Activated naive CD4-positive, alpha-beta T cell treated with anti-CD3 and anti-CD28 coated beads, Interleukin-2, amount 10 ng/mL, durations not matched to agents 7 days and 5 days (primary cell): ENCODE measurements at regions not wholly inside any gene's neighbourhood (a gene's known extent, or its start where the extent isn't known, plus 50 kb on each side); places are given as distances from the start of the nearest gene placed in this dataset.

Experiments used
- CTCF ChIA-PET: fragments of 350-600 bp; sonication (Branson Sonifier 250); formaldehyde crosslinking; loops from one replicate; lab custom pipeline; 2021; ENCODE audit warnings: antibody characterized with exemption; lab: Charles Lee
- DNase-seq: peaks from one replicate; pipeline ENCODE4 v3.0.0-alpha.2; 2020
- H3K27ac Mint-ChIP-seq: one replicate; pipeline ENCODE4 v1.8.0; 2021; ENCODE audit warnings: mild to moderate bottlenecking, moderate library complexity, mixed read lengths
- H3K27me3 Mint-ChIP-seq: one replicate; pipeline ENCODE4 v1.8.0; 2021; ENCODE audit warnings: mild to moderate bottlenecking, mixed read lengths
- H3K36me3 Mint-ChIP-seq: one replicate; pipeline ENCODE4 v1.8.0; 2021; ENCODE audit warnings: mixed read lengths
- H3K4me1 Mint-ChIP-seq: one replicate; pipeline ENCODE4 v1.8.0; 2021; ENCODE audit warnings: mixed read lengths
- H3K4me3 Mint-ChIP-seq: one replicate; pipeline ENCODE4 v1.8.0; 2021; ENCODE audit warnings: mild to moderate bottlenecking, moderate library complexity, mixed read lengths
- H3K9me3 Mint-ChIP-seq: one replicate; pipeline ENCODE4 v1.8.0; 2021; ENCODE audit warnings: mixed read lengths

- H3K4me1 Mint-ChIP-seq: no peaks in the 10 kb centered on the region
- DNase-seq: no peak
- no peak overlapping the region for H3K27ac Mint-ChIP-seq
- CTCF ChIA-PET: no interaction called here
- H3K27me3 Mint-ChIP-seq: peaks cover 8% of the 10 kb centered on the region
- H3K4me3 Mint-ChIP-seq: no peak overlapping the region
- no peaks in the 10 kb centered on the region for H3K36me3 Mint-ChIP-seq
- H3K9me3 Mint-ChIP-seq: no peaks in the 10 kb centered on the region
These were observed 81.9 kb upstream of the HEPHL1 start for GRCh38 chr11:93939084-93939760.

GRCh38 chr11:93940395-93940794, 80.8 kb upstream of the HEPHL1 start:
- no peaks in the 10 kb centered on the region for H3K9me3 Mint-ChIP-seq
- no peak overlapping the region for H3K27ac Mint-ChIP-seq
- no peak overlapping the region for H3K4me3 Mint-ChIP-seq
- peaks cover 8% of the 10 kb centered on the region for H3K27me3 Mint-ChIP-seq
- no peaks in the 10 kb centered on the region for H3K4me1 Mint-ChIP-seq
- no peaks in the 10 kb centered on the region for H3K36me3 Mint-ChIP-seq
- CTCF ChIA-PET: no interaction called here
- DNase-seq: no peak

DNA sequence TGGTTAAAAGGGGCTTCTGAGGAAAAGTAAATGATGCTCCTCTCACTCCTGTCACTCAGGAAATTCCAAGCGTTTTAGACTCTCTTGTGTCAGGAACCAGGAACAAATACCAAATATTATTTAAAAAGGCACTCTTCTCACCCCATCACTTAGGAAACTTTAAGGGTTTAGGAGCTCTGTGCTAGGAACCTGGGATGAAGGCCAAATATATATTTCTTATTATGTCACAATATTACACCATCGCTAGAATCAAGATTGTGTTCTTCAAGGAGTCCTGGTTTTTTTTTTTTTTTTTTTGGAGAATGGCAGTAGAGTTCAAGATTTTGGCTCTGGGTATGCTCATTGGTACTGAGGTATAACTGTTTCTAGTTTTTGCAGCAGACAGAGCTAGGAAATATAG, 79.0 kb upstream of the HEPHL1 start:
- no peak for DNase-seq
- H3K4me1 Mint-ChIP-seq: no peaks in the 10 kb centered on the region
- H3K4me3 Mint-ChIP-seq: no peak overlapping the region
- no peak overlapping the region for H3K27ac Mint-ChIP-seq
- CTCF ChIA-PET: no interaction called here
- no peaks in the 10 kb centered on the region for H3K36me3 Mint-ChIP-seq
- peaks cover 8% of the 10 kb centered on the region for H3K27me3 Mint-ChIP-seq
- H3K9me3 Mint-ChIP-seq: no peaks in the 10 kb centered on the region

DNA sequence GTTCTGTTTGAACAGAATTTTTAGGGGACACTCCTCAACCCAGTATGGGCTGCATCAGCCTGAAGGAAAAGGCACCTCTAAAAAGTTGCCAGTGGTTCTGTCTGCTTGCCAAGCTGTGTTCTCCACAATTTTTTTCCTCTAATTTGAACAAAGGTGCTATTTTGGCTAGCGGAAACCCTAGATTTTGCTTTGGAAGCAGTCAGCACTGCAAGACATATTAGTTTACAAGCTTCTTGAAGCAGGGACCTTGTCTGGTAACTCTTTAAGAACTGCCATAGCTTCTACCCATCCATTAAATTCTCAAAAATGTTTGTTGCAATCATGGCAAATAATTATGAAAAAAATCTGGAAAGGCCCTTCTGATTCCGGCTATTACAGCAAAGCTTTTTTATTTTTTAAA, 75.6 kb upstream of the HEPHL1 start:
- Mint-ChIP-seq H3K36me3 (no peaks in the 10 kb centered on the region), H3K4me3 (no peak overlapping the region), H3K27me3 (peaks cover 7% of the 10 kb centered on the region), H3K9me3 (no peaks in the 10 kb centered on the region), H3K4me1 (no peaks in the 10 kb centered on the region), H3K27ac (no peak overlapping the region)
- CTCF ChIA-PET: no interaction called here
- no peak for DNase-seq

DNA sequence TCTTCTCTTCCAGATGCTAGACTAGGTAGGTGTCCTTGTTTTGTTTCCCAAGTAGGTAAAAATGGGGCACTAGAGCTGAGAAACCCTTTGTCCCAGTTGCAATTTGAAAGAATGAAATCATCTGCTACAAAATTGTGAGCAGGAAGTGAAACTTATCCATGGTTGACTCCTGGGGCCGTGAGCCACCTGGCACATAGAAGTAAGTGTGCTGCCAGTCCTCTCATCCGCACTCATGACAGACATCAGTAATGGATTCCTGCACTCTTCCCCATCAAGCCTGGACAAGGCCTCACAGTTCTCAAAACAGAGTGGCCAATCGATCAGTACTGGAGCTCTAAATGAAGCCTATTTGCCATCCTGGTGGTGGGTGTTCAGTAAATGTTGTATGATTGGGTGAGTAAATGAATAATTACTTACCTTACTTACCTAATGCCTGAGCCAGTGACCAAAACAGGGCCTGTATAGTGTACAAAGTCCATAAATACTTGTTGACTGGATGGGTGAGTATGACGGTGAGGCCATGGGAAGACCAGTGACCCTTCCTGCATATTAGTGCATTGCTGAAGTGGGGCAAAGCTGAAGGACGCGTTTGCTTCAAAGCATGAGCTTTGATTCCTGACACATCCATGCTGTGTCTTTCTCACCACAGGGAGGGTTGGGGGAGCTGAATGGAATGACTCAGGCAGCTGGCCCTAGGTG, 68.9 kb upstream of the HEPHL1 start:
- Mint-ChIP-seq H3K27ac (no peak overlapping the region), H3K27me3 (peaks cover 8% of the 10 kb centered on the region), H3K4me3 (no peak overlapping the region), H3K9me3 (no peaks in the 10 kb centered on the region), H3K4me1 (no peaks in the 10 kb centered on the region), H3K36me3 (no peaks in the 10 kb centered on the region)
- DNase-seq: no peak
- CTCF ChIA-PET: no interaction called here

DNA sequence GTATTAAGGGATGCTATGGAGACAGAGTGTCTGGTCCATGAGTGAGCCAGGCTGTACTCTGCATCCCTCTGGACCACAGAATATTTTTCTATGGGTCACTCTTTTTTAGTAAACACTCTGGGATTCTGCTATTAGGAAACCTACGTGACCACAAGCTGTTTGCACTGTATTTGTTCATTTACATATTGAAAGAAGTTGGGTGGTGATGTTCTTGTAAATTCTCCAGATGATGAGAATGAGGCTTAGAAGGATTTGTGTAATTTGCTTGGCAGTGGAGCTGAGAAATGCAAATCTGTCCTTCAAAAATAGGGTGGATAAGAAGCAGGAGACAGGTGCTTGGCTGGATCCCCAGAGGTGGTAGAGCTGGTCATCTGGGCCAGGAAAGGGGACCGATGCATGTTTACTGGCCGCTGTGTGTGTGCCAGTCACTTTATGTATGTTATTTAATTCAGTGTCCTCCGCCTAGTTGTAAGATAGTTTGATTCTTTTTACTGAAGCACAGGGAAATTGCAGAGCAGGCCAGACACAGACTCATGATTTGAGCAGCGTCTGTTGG, 63.7 kb upstream of the HEPHL1 start:
- no peaks in the 10 kb centered on the region for H3K9me3 Mint-ChIP-seq
- no peaks in the 10 kb centered on the region for H3K4me1 Mint-ChIP-seq
- peaks cover 4% of the 10 kb centered on the region for H3K27me3 Mint-ChIP-seq
- H3K27ac Mint-ChIP-seq: no peak overlapping the region
- CTCF ChIA-PET: no interaction called here
- no peak for DNase-seq
- H3K4me3 Mint-ChIP-seq: no peak overlapping the region
- H3K36me3 Mint-ChIP-seq: no peaks in the 10 kb centered on the region

- peaks cover 4% of the 10 kb centered on the region for H3K27me3 Mint-ChIP-seq
- CTCF ChIA-PET: no interaction called here
- H3K4me3 Mint-ChIP-seq: no peak overlapping the region
- no peaks in the 10 kb centered on the region for H3K4me1 Mint-ChIP-seq
- no peaks in the 10 kb centered on the region for H3K9me3 Mint-ChIP-seq
- H3K36me3 Mint-ChIP-seq: no peaks in the 10 kb centered on the region
- DNase-seq: no peak
- H3K27ac Mint-ChIP-seq: no peak overlapping the region
These were observed 62.2 kb upstream of the HEPHL1 start for GRCh38 chr11:93958991-93959390.

DNA sequence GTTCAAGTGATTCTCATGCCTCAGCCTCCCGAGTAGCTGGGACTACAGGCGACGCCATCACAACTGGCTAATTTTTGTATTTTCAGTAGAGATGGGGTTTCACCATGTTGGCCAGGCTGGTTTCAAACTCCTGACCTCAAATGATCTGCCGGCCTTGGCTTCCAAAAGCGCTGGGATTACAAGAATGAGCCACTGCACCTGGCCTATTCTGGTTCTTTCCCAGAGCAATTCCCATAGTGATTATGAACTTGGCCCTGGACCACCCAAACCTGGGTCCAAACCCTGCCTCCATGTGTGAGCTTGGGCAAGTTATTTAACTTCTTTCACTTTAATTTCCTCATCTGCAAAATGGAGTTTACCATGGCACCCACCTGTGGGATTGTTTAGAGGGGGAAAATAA, 61.5 kb upstream of the HEPHL1 start:
- Mint-ChIP-seq H3K36me3 (no peaks in the 10 kb centered on the region), H3K9me3 (no peaks in the 10 kb centered on the region), H3K4me1 (no peaks in the 10 kb centered on the region), H3K27ac (no peak overlapping the region), H3K4me3 (no peak overlapping the region), H3K27me3 (peaks cover 4% of the 10 kb centered on the region)
- no peak for DNase-seq
- CTCF ChIA-PET: interaction anchor here (1.0 kb wide), 1 partner anchor 1874 kb away, joined by 3 read pairs; no protein-coding TSS in a partner anchor

DNA sequence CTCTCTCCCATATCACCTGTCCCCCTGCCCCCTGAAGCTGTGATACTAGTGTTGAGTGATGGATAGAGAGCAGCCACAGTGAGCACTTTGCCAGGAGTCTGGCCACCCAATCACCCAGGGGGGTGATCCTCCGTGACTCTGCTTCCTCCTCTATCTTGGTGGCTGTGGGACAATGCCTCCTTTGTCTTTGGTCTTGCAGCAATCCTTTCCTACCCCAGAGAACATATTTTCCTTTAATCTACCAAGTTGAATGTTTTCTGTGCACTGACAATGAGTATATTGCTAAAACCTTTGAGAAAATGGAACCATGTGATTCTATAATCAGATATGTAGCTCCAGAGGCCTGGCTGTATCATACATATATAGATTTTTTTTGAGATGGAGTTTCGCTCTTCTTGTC, 58.1 kb upstream of the HEPHL1 start:
- no peaks in the 10 kb centered on the region for H3K27me3 Mint-ChIP-seq
- H3K36me3 Mint-ChIP-seq: no peaks in the 10 kb centered on the region
- no peak overlapping the region for H3K27ac Mint-ChIP-seq
- CTCF ChIA-PET: no interaction called here
- no peak overlapping the region for H3K4me3 Mint-ChIP-seq
- no peaks in the 10 kb centered on the region for H3K9me3 Mint-ChIP-seq
- H3K4me1 Mint-ChIP-seq: no peaks in the 10 kb centered on the region
- no peak for DNase-seq

DNA sequence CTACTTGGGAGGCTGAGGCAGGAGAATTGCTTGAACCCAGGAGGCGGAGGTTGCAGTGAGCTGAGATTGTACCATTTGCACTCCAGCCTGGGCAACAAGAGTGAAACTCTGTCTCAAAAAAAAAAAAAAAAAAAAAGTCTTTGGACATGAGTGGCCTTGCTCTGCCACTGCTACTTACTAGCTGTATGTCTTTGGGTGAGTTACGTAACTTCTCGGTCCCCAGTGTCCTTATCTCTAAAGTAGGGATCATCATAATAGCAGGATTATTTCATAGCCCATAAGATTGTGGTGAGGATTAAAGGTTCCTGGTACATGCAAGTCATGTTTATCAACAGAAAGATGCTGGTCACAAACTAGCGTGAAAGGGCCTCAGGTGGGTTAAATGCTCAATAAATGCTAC, 53.9 kb upstream of the HEPHL1 start:
- CTCF ChIA-PET: no interaction called here

DNA sequence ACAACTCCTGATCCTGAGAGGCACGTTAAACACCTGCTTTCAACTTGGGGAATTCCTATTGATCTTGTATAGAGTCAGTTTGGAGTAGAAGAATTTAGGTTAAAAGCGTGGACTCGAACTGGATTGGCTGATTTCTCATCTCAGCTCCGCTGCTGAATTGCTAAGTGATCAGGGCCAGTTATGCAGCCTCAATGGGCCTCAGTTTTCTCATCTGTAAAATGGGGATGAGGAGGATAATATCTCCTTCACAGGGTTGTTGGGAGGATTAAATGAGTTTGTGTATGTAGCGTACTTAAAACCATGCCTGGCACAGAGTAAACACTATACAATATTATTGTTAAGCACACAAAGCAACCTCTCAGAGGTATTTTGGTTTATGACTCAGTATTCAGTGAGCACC, 53.2 kb upstream of the HEPHL1 start:
- no peak for DNase-seq
- CTCF ChIA-PET: no interaction called here
- no peak overlapping the region for H3K27ac Mint-ChIP-seq
- no peaks in the 10 kb centered on the region for H3K27me3 Mint-ChIP-seq
- no peaks in the 10 kb centered on the region for H3K9me3 Mint-ChIP-seq
- no peaks in the 10 kb centered on the region for H3K4me1 Mint-ChIP-seq
- H3K4me3 Mint-ChIP-seq: no peak overlapping the region
- no peaks in the 10 kb centered on the region for H3K36me3 Mint-ChIP-seq

More for the DNA sequence above, 53.9 kb upstream of the HEPHL1 start:
- no peak overlapping the region for H3K4me3 Mint-ChIP-seq
- no peaks in the 10 kb centered on the region for H3K4me1 Mint-ChIP-seq
- H3K27me3 Mint-ChIP-seq: no peaks in the 10 kb centered on the region
- H3K9me3 Mint-ChIP-seq: no peaks in the 10 kb centered on the region
- no peaks in the 10 kb centered on the region for H3K36me3 Mint-ChIP-seq
- H3K27ac Mint-ChIP-seq: no peak overlapping the region
- no peak for DNase-seq

GRCh38 chr11:93969925-93970922, 50.9 kb upstream of the HEPHL1 start:
- Mint-ChIP-seq H3K27ac (no peak overlapping the region), H3K9me3 (no peaks in the 10 kb centered on the region), H3K27me3 (peaks cover 3% of the 10 kb centered on the region), H3K4me1 (no peaks in the 10 kb centered on the region), H3K4me3 (no peak overlapping the region), H3K36me3 (no peaks in the 10 kb centered on the region)
- CTCF ChIA-PET: no interaction called here
- DNase-seq: no peak
